PC-9 (cell line): ENCODE measurements at regions not wholly inside any gene's neighbourhood (a gene's known extent, or its start where the extent isn't known, plus 50 kb on each side); places are given as distances from the start of the nearest gene placed in this dataset.

Source experiments
- BruUV-seq: library from RNA; stranded (reverse); fragments of 400-500 nt; replicated peaks from 2 replicates; lab custom pipeline; 2021; lab: Mats Ljungman, UMichigan
- CTCF ChIA-PET: fragments of 300-600 bp; sonication (Branson Sonifier 250); formaldehyde crosslinking; loops from one replicate; lab custom pipeline; 2022; ENCODE audit warnings: antibody characterized with exemption; lab: Charles Lee
- POLR2A ChIA-PET: fragments of 300-600 bp; sonication (Branson Sonifier 250); formaldehyde crosslinking; loops from one replicate; lab custom pipeline; 2022; ENCODE audit warnings: antibody characterized with exemption; ENCODE audit not compliant: unreplicated experiment; lab: Charles Lee
- DNase-seq, 2 experiments: peaks; one replicate each; pipeline versions ENCODE4 v3.0.0 to v3.0.0-alpha.2; 2015 to 2022; ENCODE audit warnings: mixed read lengths in 1 of 2
- H2AFZ ChIP-seq: fragments of 200-600 bp; sonication (generic); 2 replicates; pipeline ENCODE4 v1.8.1; 2017; ENCODE audit warnings: antibody characterized with exemption
- H3F3A ChIP-seq: fragments of 200-600 bp; sonication (generic); 2 replicates; pipeline ENCODE4 v1.8.1; 2017; ENCODE audit warnings: antibody characterized with exemption, mild to moderate bottlenecking, low read depth; ENCODE audit not compliant: insufficient read depth
- H3K27ac ChIP-seq: fragments of 200-600 bp; sonication (generic); 2 replicates; pipeline ENCODE4 v1.6.1; 2016; ENCODE audit warnings: mixed run types
- H3K27me3 ChIP-seq: fragments of 200-600 bp; sonication (generic); 2 replicates; pipeline ENCODE4 v1.6.1; 2016; ENCODE audit warnings: low read depth, mixed run types; ENCODE audit not compliant: insufficient read depth
- H3K36me3 ChIP-seq: fragments of 200-600 bp; sonication (generic); 2 replicates; pipeline ENCODE4 v1.6.1; 2016; ENCODE audit warnings: low read depth, mixed run types
- H3K4me1 ChIP-seq: fragments of 200-600 bp; sonication (generic); replicated peaks from 2 replicates; pipeline ENCODE4 v1.6.1; 2016; ENCODE audit warnings: mixed run types; ENCODE audit not compliant: insufficient read depth
- H3K4me2 ChIP-seq: fragments of 200-600 bp; sonication (generic); 2 replicates; pipeline ENCODE4 v1.6.1; 2017; ENCODE audit warnings: mixed run types
- H3K4me3 ChIP-seq: fragments of 200-600 bp; sonication (generic); 2 replicates; pipeline ENCODE4 v1.6.1; 2016; ENCODE audit warnings: mixed run types
- H3K79me2 ChIP-seq: fragments of 200-600 bp; sonication (generic); 2 replicates; pipeline ENCODE4 v1.6.1; 2017; ENCODE audit warnings: low read depth, mixed run types
- H3K9me2 ChIP-seq: fragments of 200-600 bp; sonication (generic); 2 replicates; pipeline ENCODE4 v1.8.1; 2017; ENCODE audit warnings: mild to moderate bottlenecking; ENCODE audit not compliant: insufficient read depth
- H3K9me3 ChIP-seq: fragments of 200-600 bp; sonication (generic); 2 replicates; pipeline ENCODE4 v1.8.1; 2016; ENCODE audit warnings: low read depth; ENCODE audit not compliant: insufficient read depth
- H4K20me1 ChIP-seq: fragments of 200-600 bp; sonication (generic); 2 replicates; pipeline ENCODE4 v1.8.1; 2017; ENCODE audit not compliant: insufficient read depth
- EZH2 ChIP-seq: fragments of 200-600 bp; sonication (generic); IDR thresholded peaks from 2 replicates; pipeline ENCODE4 v1.8.0; 2017; ENCODE audit warnings: antibody characterized with exemption, low read depth
- intact Hi-C: fragments of 100-400 bp; cut with micrococcal nuclease; formaldehyde crosslinking; loops from one replicate; pipeline ENCODE4 v1.10.0; 2022; ENCODE audit not compliant: unreplicated experiment
- TF ChIP-seq, protein P1 (sequence below): fragments of 200-600 bp; sonication (generic); conservative IDR thresholded peaks from 2 replicates; pipeline ENCODE4 v1.6.1; 2017; ENCODE audit warnings: mixed run types, antibody characterized with exemption, mild to moderate bottlenecking, moderate library complexity

DNA sequence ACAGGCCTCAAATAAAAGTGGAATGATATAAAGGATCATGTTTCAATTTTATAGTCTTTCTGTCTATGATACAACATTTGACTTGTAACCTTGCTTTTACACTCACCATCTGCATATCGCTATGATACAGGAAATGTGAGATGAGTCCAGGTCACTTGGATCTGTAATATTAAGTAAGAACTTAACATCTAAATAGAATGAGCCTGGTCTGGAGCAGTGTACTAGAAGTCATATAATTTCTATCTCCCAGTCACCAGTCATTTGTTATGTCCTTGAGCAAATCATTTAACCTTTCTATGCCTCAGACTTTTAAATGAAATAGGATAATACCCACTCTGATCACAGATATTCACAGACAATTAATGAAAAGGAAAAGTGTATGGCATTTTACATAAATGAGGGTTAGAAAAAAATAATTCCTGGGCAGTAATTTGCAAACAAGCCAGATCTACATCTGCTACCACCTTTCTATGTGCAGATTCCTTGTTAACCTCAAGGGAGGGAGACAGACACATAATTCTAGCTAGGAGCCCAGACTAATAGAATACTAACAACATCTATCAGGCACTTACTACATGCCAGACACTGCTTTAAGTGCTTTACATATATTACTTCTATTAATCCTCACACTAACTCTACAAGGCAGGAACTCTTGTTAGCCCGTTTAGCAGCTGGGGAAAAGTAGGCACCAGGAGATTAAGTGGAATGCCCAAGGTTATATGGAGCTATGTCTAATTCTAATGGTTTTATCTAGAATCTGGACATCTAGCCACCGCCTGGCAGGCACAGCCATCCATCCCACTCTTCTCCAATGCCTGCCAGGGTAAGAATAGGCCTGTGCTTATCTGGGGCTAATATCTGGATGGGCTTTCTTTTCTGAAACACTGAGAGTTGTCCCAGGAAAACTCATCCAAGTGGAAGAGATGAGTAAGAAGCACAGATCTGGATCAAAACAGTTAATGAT is 313.6 kb upstream of the CDH20 start:
- Histone ChIP-seq H3K27ac (no peak overlapping the region), H3K36me3 (no peaks in the 10 kb centered on the region), H2AFZ (no peak overlapping the region), H3F3A (0 out of 2 replicates have a peak, but pooled peaks cover 4% of the 10 kb centered on the region), H3K27me3 (no peaks in the 10 kb centered on the region), H3K79me2 (no peaks in the 10 kb centered on the region), H3K9me2 (no peaks in the 10 kb centered on the region; the same call in 1 of the 2 replicates), H3K4me3 (no peak overlapping the region), H3K4me2 (no peak overlapping the region), H3K4me1 (no peaks in the 10 kb centered on the region), H3K9me3 (no peaks in the 10 kb centered on the region; the same call in 1 of the 2 replicates), H4K20me1 (no peaks in the 10 kb centered on the region)
- intact Hi-C loops: no loop called here
- ChIA-PET CTCF (no interaction called here), POLR2A (no interaction called here)
- DNase-seq: no peak
- no peak for TF ChIP-seq EZH2
- TF ChIP-seq, protein P1, sequence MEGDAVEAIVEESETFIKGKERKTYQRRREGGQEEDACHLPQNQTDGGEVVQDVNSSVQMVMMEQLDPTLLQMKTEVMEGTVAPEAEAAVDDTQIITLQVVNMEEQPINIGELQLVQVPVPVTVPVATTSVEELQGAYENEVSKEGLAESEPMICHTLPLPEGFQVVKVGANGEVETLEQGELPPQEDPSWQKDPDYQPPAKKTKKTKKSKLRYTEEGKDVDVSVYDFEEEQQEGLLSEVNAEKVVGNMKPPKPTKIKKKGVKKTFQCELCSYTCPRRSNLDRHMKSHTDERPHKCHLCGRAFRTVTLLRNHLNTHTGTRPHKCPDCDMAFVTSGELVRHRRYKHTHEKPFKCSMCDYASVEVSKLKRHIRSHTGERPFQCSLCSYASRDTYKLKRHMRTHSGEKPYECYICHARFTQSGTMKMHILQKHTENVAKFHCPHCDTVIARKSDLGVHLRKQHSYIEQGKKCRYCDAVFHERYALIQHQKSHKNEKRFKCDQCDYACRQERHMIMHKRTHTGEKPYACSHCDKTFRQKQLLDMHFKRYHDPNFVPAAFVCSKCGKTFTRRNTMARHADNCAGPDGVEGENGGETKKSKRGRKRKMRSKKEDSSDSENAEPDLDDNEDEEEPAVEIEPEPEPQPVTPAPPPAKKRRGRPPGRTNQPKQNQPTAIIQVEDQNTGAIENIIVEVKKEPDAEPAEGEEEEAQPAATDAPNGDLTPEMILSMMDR: no peak
- no TSS peak for BruUV-seq

DNA sequence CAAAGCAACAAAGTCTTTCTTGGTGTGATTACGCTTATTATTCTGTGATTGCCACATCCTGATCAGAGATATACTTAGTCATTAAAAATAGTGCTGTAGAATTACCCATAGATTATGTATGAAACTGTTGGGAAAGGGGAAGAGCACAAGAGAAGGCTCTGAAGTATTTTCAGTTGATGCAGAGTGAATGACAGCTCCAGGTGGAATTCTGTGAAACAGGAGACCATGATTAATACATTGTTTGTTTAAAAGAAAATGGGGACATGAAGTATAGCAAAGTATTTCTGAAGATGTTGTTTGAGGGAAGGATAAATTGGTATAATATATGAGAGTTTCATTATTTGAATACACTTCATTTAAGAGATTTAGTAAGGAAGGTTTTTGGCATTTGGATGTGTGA is 307.6 kb upstream of the CDH20 start:
- H3K9me3 ChIP-seq: no peaks in the 10 kb centered on the region; the same call in 1 of the 2 replicates
- POLR2A ChIA-PET: no interaction called here
- no peaks in the 10 kb centered on the region for H3K27me3 ChIP-seq
- DNase-seq: no peak
- H3K4me3 ChIP-seq: no peak overlapping the region
- H3K4me2 ChIP-seq: no peak overlapping the region
- no peaks in the 10 kb centered on the region for H3K36me3 ChIP-seq
- no peaks in the 10 kb centered on the region for H4K20me1 ChIP-seq
- H3F3A ChIP-seq: 0 out of 2 replicates have a peak, but pooled peaks cover 4% of the 10 kb centered on the region
- no peaks in the 10 kb centered on the region for H3K4me1 ChIP-seq
- BruUV-seq: no TSS peak
- intact Hi-C loops: no loop called here
- no peaks in the 10 kb centered on the region for H3K9me2 ChIP-seq
- no peak overlapping the region for H3K27ac ChIP-seq
- TF ChIP-seq, protein P1: no peak
- no peak for TF ChIP-seq EZH2
- no peaks in the 10 kb centered on the region for H3K79me2 ChIP-seq
- CTCF ChIA-PET: no interaction called here
- no peak overlapping the region for H2AFZ ChIP-seq

DNA sequence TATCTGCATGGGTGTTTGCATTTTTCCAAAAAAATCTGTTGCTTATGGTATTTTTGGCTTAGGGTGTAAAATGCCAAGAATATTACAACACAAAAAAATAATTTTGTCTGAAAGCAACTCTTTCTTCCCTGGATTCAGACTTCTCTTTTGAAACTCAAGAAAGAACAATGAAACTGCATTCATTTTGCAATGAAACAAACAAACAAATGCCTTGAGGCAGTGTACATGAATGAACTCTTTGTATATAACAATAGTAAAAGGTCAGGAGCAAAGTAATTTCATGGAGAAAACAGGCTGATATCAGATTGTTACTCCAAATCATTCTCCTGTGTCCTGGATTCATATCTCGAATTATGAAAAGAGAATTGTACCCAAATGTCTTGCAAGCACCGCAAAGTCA is 301.6 kb upstream of the CDH20 start:
- Histone ChIP-seq H3F3A (no peaks in the 10 kb centered on the region), H3K4me1 (no peaks in the 10 kb centered on the region), H3K4me2 (no peak overlapping the region), H3K27ac (no peak overlapping the region), H3K36me3 (no peaks in the 10 kb centered on the region), H2AFZ (no peak overlapping the region), H4K20me1 (no peaks in the 10 kb centered on the region), H3K9me3 (no peaks in the 10 kb centered on the region), H3K27me3 (no peaks in the 10 kb centered on the region), H3K9me2 (no peaks in the 10 kb centered on the region), H3K4me3 (no peak overlapping the region), H3K79me2 (no peaks in the 10 kb centered on the region)
- intact Hi-C loops: no loop called here
- POLR2A ChIA-PET: no interaction called here
- no peak for DNase-seq
- no peak for TF ChIP-seq EZH2
- TF ChIP-seq, protein P1: no peak
- CTCF ChIA-PET: no interaction called here
- BruUV-seq: no TSS peak
